Endothelial cell of umbilical vein (primary cell): ENCODE measurements at regions not wholly inside any gene's neighbourhood (a gene's known extent, or its start where the extent isn't known, plus 50 kb on each side); places are given as distances from the start of the nearest gene placed in this dataset.

Experiments used
- BruUV-seq: library from RNA; stranded (reverse); fragments of 400-500 nt; replicated peaks from 2 replicates; lab custom pipeline; 2021; lab: Mats Ljungman, UMichigan
- CTCF ChIA-PET: fragments of 300-600, 350-600 bp; sonication (Branson Sonifier 250); formaldehyde crosslinking; loops from one replicate; lab custom pipeline; 2021; ENCODE audit warnings: antibody characterized with exemption, inconsistent platforms; lab: Charles Lee
- POLR2A ChIA-PET: fragments of 300-600, 350-600 bp; sonication (Branson Sonifier 250); formaldehyde crosslinking; loops from one replicate; lab custom pipeline; 2021; ENCODE audit warnings: antibody characterized with exemption, inconsistent platforms; lab: Charles Lee
- DNase-seq: peaks from one replicate; pipeline ENCODE4 v3.0.0-alpha.2; 2011; ENCODE audit warnings: low read depth, low spot score
- FAIRE-seq: peaks from 2 replicates; lab custom pipeline; 2011; peaks lifted over from hg19 to GRCh38; lab: Jason Lieb, UNC
- H2AFZ ChIP-seq: 2 replicates; pipeline ENCODE4 v1.6.0; 2012; ENCODE audit warnings: low read depth, low read length, control low read depth, inconsistent platforms
- H3K27ac ChIP-seq: 2 replicates; pipeline ENCODE4 v1.5.1; 2011; ENCODE audit warnings: low read depth, mild to moderate bottlenecking, control low read depth, low read length, moderate library complexity; ENCODE audit not compliant: insufficient read depth
- H3K27me3 ChIP-seq, 2 experiments: 2 replicates each; pipeline versions ENCODE4 v1.6.0 to v1.6.1; 2011; ENCODE audit warnings: low read length in 2 of 2, mixed read lengths in 1 of 2; ENCODE audit not compliant: control insufficient read depth in 2 of 2, insufficient read depth in 2 of 2
- H3K36me3 ChIP-seq, 2 experiments: 2 replicates in 1 of 2; 3 replicates in 1 of 2; pipeline ENCODE4 v1.5.1; 2011; ENCODE audit warnings: low read length in 2 of 2, mild to moderate bottlenecking in 1 of 2, moderate library complexity in 1 of 2; ENCODE audit not compliant: control insufficient read depth in 2 of 2, insufficient read depth in 2 of 2; ENCODE audit errors: extremely low read depth in 1 of 2
- H3K4me1 ChIP-seq: 3 replicates; pipeline ENCODE4 v1.5.1; 2011; ENCODE audit warnings: mild to moderate bottlenecking, low read length; ENCODE audit not compliant: control insufficient read depth, insufficient read depth; ENCODE audit errors: extremely low read depth
- H3K4me2 ChIP-seq: 2 replicates; pipeline ENCODE4 v1.6.1; 2011; ENCODE audit warnings: low read length, control low read depth, mixed read lengths; ENCODE audit not compliant: insufficient read depth
- H3K4me3 ChIP-seq, 3 experiments: fragments of 200-600 bp in 1 of 3; sonication (generic), shearing (Covaris generic) in 1 of 3; replicated peaks in 1 of 3; 2 replicates each; pipeline ENCODE4 v1.5.1; 2011 to 2016; ENCODE audit warnings: control low read depth in 3 of 3, low read length in 3 of 3, mild to moderate bottlenecking in 2 of 3, inconsistent platforms in 1 of 3, low read depth in 1 of 3, moderate library complexity in 1 of 3; ENCODE audit not compliant: insufficient read depth in 1 of 3
- H3K79me2 ChIP-seq: 2 replicates; pipeline ENCODE4 v1.6.0; 2012; ENCODE audit warnings: low read length, inconsistent platforms; ENCODE audit not compliant: control insufficient read depth, insufficient read depth
- H3K9ac ChIP-seq: replicated peaks from 2 replicates; pipeline ENCODE3; 2011; ENCODE audit warnings: low read length, control low read depth; ENCODE audit not compliant: insufficient read depth; ENCODE audit errors: extremely low read depth
- H3K9me1 ChIP-seq: replicated peaks from 3 replicates; pipeline ENCODE4 v1.6.0; 2011; ENCODE audit warnings: mild to moderate bottlenecking, low read length; ENCODE audit not compliant: control insufficient read depth, insufficient read depth; ENCODE audit errors: extremely low read depth
- H3K9me3 ChIP-seq: replicated peaks from 2 replicates; pipeline ENCODE4 v1.5.1; 2012; ENCODE audit warnings: low read length, inconsistent platforms; ENCODE audit not compliant: control insufficient read depth, insufficient read depth
- H4K20me1 ChIP-seq: replicated peaks from 2 replicates; pipeline ENCODE3; 2011; ENCODE audit warnings: mild to moderate bottlenecking, low read length; ENCODE audit not compliant: control insufficient read depth, insufficient read depth; ENCODE audit errors: extremely low read depth
- EZH2 ChIP-seq: IDR thresholded peaks from 2 replicates; pipeline ENCODE4 v1.6.1; 2012; ENCODE audit warnings: borderline replicate concordance, low read depth, mild to moderate bottlenecking, moderate library complexity, low read length, inconsistent platforms; ENCODE audit not compliant: severe bottlenecking
- FOS ChIP-seq: IDR thresholded peaks from 2 replicates; pipeline ENCODE4 v1.6.1; 2011; ENCODE audit warnings: mild to moderate bottlenecking, low read length, moderate library complexity, borderline replicate concordance; ENCODE audit not compliant: insufficient read depth
- GATA2 ChIP-seq: IDR thresholded peaks from 2 replicates; pipeline ENCODE4 v1.7.0; 2011; ENCODE audit warnings: low read depth, mild to moderate bottlenecking, moderate library complexity, mixed read lengths, low read length; ENCODE audit not compliant: insufficient read length, insufficient read depth
- JUN ChIP-seq: IDR thresholded peaks from 2 replicates; pipeline ENCODE4 v1.6.1; 2011; ENCODE audit warnings: borderline replicate concordance, low read depth; ENCODE audit not compliant: insufficient read length, insufficient read depth
- MYC ChIP-seq: IDR thresholded peaks from one replicate; pipeline ENCODE4 v1.6.1; 2011; ENCODE audit warnings: mild to moderate bottlenecking, low read depth, low read length
- POLR2A ChIP-seq: IDR thresholded peaks from 2 replicates; pipeline ENCODE4 v1.6.1; 2012; ENCODE audit warnings: low read depth, mild to moderate bottlenecking, control low read depth, low read length
- POLR2AphosphoS5 ChIP-seq: IDR thresholded peaks from 2 replicates; pipeline ENCODE4 v1.6.1; 2012; ENCODE audit warnings: low read depth, mild to moderate bottlenecking, control low read depth, low read length, moderate library complexity; ENCODE audit not compliant: insufficient read depth
- dilution Hi-C: fragments of 300-500 bp; cut with MboI; formaldehyde crosslinking; loops from one replicate; pipeline ENCODE4 v1.15.0; 2019; ENCODE audit warnings: low sequenced_read_pairs; ENCODE audit not compliant: extremely low pct_ligation_motif_present
- intact Hi-C: fragments of 100-400 bp; cut with micrococcal nuclease; formaldehyde crosslinking; loops from one replicate; pipeline ENCODE4 v1.10.0; 2022
- TF ChIP-seq, protein P1 (sequence below), 2 donors: IDR thresholded peaks; 1 replicate in 1 of 2; 2 replicates in 1 of 2; pipeline ENCODE4 v1.5.1; 2011; ENCODE audit warnings: low read length in 2 of 2, mild to moderate bottlenecking in 2 of 2, moderate library complexity in 2 of 2, control low read depth in 1 of 2, inconsistent platforms in 1 of 2, low read depth in 1 of 2; ENCODE audit not compliant: insufficient read depth in 1 of 2; ENCODE audit errors: extremely low read depth in 1 of 2
- TF ChIP-seq, protein P2 (sequence below): IDR thresholded peaks from 2 replicates; pipeline ENCODE4 v1.6.1; 2011; ENCODE audit not compliant: insufficient read depth, insufficient read length

DNA sequence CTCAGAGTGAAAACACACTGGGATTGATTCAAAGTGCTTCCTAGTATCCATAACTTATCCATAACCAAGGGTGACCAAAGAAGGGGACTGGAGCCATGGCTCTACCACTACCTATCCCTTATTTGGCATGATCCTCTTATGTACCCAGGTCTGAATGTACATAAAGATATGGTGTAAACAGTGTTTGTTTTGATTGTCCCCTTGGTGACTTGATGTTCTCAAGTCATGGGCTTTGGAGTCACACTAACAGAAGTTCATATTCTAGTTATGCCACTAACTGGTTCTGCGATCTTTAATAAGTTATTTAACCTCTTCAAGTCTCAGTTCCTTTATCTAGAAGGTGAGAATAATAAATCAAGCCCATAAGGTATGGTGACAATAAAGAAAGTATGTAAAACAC lies 283.4 kb upstream of the PTGER4 start:
- Histone ChIP-seq H3K9me3 (no peaks in the 10 kb centered on the region), H3K4me1 (peaks cover 3% of the 10 kb centered on the region), H4K20me1 (no peaks in the 10 kb centered on the region), H3K9me1 (no peaks in the 10 kb centered on the region), H3K79me2 (no peaks in the 10 kb centered on the region), H3K4me3 (no peak overlapping the region), H2AFZ (no peak overlapping the region), H3K36me3 (no peaks in the 10 kb centered on the region), H3K4me2 (no peak overlapping the region), H3K27ac (no peak overlapping the region), H3K27me3 (no peaks in the 10 kb centered on the region), H3K9ac (no peak overlapping the region)
- dilution Hi-C loops (no loop called here), intact Hi-C loops (no loop called here)
- ChIA-PET CTCF (no interaction called here), POLR2A (no interaction called here)
- no TSS peak for BruUV-seq
- FAIRE-seq = no peak
- no peak for TF ChIP-seq POLR2A
- TF ChIP-seq POLR2AphosphoS5 = no peak
- TF ChIP-seq, protein P1, sequence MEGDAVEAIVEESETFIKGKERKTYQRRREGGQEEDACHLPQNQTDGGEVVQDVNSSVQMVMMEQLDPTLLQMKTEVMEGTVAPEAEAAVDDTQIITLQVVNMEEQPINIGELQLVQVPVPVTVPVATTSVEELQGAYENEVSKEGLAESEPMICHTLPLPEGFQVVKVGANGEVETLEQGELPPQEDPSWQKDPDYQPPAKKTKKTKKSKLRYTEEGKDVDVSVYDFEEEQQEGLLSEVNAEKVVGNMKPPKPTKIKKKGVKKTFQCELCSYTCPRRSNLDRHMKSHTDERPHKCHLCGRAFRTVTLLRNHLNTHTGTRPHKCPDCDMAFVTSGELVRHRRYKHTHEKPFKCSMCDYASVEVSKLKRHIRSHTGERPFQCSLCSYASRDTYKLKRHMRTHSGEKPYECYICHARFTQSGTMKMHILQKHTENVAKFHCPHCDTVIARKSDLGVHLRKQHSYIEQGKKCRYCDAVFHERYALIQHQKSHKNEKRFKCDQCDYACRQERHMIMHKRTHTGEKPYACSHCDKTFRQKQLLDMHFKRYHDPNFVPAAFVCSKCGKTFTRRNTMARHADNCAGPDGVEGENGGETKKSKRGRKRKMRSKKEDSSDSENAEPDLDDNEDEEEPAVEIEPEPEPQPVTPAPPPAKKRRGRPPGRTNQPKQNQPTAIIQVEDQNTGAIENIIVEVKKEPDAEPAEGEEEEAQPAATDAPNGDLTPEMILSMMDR (IDR thresholded peaks at IDR 0.05; ENCODE audit: extremely low read depth in 1 of 2, insufficient read depth in 1 of 2, low read depth in 1 of 2, low read length in 2 of 2) = no peak
- no peak for TF ChIP-seq JUN
- no peak for TF ChIP-seq MYC
- no peak for TF ChIP-seq GATA2
- TF ChIP-seq, protein P2, sequence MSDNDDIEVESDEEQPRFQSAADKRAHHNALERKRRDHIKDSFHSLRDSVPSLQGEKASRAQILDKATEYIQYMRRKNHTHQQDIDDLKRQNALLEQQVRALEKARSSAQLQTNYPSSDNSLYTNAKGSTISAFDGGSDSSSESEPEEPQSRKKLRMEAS = no peak
- no peak for TF ChIP-seq FOS
- no peak for TF ChIP-seq EZH2
- no peak for DNase-seq
